Stimulated activated CD4-positive, alpha-beta T cell treated with anti-CD3 and anti-CD28 coated beads, Interleukin-1b, Interleukin-23, amount 100 ng/mL, for 1 hour (primary cell): ENCODE measurements at regions not wholly inside any gene's neighbourhood (a gene's known extent, or its start where the extent isn't known, plus 50 kb on each side); places are given as distances from the start of the nearest gene placed in this dataset.
"Not testable (repeated sequence)": the region's sequence is repeated elsewhere in the genome, so short reads cannot be mapped to it uniquely, and the experiment has no call there.

Source experiments
- DNase-seq, 2 donors: peaks; one replicate each; pipeline ENCODE4 v3.0.0-alpha.2; 2020; ENCODE audit warnings: low read depth in 2 of 2

- DNase-seq = not testable (repeated sequence)
These were observed 71.9 kb upstream of the KCNAB1 start for GRCh38 chr3:156048483-156048882.

- no peak for DNase-seq
These were observed 69.5 kb upstream of the KCNAB1 start for GRCh38 chr3:156050918-156051317.

- no peak for DNase-seq
These were observed 68.7 kb upstream of the KCNAB1 start for GRCh38 chr3:156051651-156052050.

- DNase-seq = no peak
These were observed 68.3 kb upstream of the KCNAB1 start for GRCh38 chr3:156052115-156052514.

- no peak for DNase-seq
These were observed 60.4 kb upstream of the KCNAB1 start for GRCh38 chr3:156059950-156060501.

GRCh38 chr3:156068151-156068550, 52.2 kb upstream of the KCNAB1 start:
- DNase-seq = not testable (repeated sequence)

GRCh38 chr3:156070028-156070427, 50.4 kb upstream of the KCNAB1 start:
- no peak for DNase-seq
